ENCODE measurements at regions not wholly inside any gene's neighbourhood (a gene's known extent, or its start where the extent isn't known, plus 50 kb on each side); places are given as distances from the start of the nearest gene placed in this dataset.

DNA sequence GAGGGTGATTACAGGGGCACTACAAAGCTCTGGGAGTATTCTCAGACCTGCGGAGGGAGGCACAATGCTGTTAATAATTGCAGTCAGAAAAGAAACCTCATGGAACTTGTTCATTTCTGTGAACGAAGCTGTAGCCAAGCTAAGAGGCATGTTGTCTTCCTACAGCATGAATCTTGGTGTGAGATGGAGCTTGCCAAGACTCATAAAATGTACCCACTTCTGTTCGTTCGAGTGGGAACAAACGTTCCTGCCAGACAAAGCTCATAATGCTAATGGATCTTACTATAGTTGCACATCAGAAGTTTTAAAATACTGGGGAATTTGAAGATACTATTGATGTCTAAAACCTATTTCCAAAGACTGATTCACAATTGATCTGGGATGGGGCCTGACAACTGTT lies 489.1 kb downstream of the ZEB2 start:
- no peak for DNase-seq
- H2AK5ac ChIP-seq (ENCODE audit: insufficient read length, low read length) = no peak overlapping the region

More for the DNA sequence above, 489.1 kb downstream of the ZEB2 start:
- WGBS (ENCODE audit: extremely low coverage, insufficient read length, low lambda C conversion rate) = no CpG with 5 or more reads among the region's 5 CpGs
- no peak overlapping the region for H3K27ac ChIP-seq (ENCODE audit: insufficient read length, low read depth, low read length)
- H3K9ac ChIP-seq (ENCODE audit: extremely low read depth, insufficient read length, low read length) = no peak overlapping the region
- H3K4ac ChIP-seq (ENCODE audit: low read depth, low read length) = no peak overlapping the region
- peaks cover 8 to 9% of the 10 kb centered on the region in 2 experiments for H3K4me1 Mint-ChIP-seq
- no peak overlapping the region for H3K18ac ChIP-seq (ENCODE audit: insufficient read length, low read depth, low read length)
- TF ChIP-seq, protein P1, sequence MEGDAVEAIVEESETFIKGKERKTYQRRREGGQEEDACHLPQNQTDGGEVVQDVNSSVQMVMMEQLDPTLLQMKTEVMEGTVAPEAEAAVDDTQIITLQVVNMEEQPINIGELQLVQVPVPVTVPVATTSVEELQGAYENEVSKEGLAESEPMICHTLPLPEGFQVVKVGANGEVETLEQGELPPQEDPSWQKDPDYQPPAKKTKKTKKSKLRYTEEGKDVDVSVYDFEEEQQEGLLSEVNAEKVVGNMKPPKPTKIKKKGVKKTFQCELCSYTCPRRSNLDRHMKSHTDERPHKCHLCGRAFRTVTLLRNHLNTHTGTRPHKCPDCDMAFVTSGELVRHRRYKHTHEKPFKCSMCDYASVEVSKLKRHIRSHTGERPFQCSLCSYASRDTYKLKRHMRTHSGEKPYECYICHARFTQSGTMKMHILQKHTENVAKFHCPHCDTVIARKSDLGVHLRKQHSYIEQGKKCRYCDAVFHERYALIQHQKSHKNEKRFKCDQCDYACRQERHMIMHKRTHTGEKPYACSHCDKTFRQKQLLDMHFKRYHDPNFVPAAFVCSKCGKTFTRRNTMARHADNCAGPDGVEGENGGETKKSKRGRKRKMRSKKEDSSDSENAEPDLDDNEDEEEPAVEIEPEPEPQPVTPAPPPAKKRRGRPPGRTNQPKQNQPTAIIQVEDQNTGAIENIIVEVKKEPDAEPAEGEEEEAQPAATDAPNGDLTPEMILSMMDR (conservative IDR thresholded peaks at IDR 0.05) = no peak
- no peak overlapping the region for H3K56ac ChIP-seq (ENCODE audit: insufficient read length, low read depth, low read length)
- H3K27me3 ChIP-seq (ENCODE audit: insufficient read depth, low read length) = no peaks in the 10 kb centered on the region
- H2BK12ac ChIP-seq (ENCODE audit: insufficient read length, low read depth, low read length) = no peak overlapping the region
- H4K91ac ChIP-seq (ENCODE audit: insufficient read length, low read depth, low read length) = no peak overlapping the region
- H3K27me3 Mint-ChIP-seq (ENCODE audit: low read depth) = no peaks in the 10 kb centered on the region
- H3K14ac ChIP-seq (ENCODE audit: insufficient read depth, low read length) = no peak overlapping the region
- no peak overlapping the region for H4K8ac ChIP-seq (replicated peaks; ENCODE audit: insufficient read length, low read depth, low read length)
- H3K23me2 ChIP-seq (ENCODE audit: insufficient read length, low read depth, low read length, poor library complexity, severe bottlenecking) = no peaks in the 10 kb centered on the region
- no peaks in the 10 kb centered on the region for H3K9me3 Mint-ChIP-seq
- H2BK20ac ChIP-seq (ENCODE audit: low read depth, low read length, poor library complexity, severe bottlenecking) = no peak overlapping the region
- peaks cover 2% of the 10 kb centered on the region; the same call in 1 of the 2 replicates for H3K4me1 ChIP-seq (ENCODE audit: insufficient read depth, low read length)
- H2AFZ ChIP-seq (ENCODE audit: low read length) = no peak overlapping the region
- H3K4me3 Mint-ChIP-seq = no peak overlapping the region
- H4K20me1 ChIP-seq (ENCODE audit: control insufficient read depth, insufficient read depth, insufficient read length) = no peaks in the 10 kb centered on the region
- no peak overlapping the region for H3K23ac ChIP-seq (ENCODE audit: insufficient read length, low read depth, low read length)
- H2BK120ac ChIP-seq (ENCODE audit: low read depth, low read length, poor library complexity, severe bottlenecking) = no peak overlapping the region
- no peak overlapping the region for H3T11ph ChIP-seq (ENCODE audit: low read length)
- H3K79me2 ChIP-seq (ENCODE audit: insufficient read depth, low read length) = no peaks in the 10 kb centered on the region
- H2BK5ac ChIP-seq (ENCODE audit: insufficient read length, low read length) = no peak overlapping the region
- H2BK15ac ChIP-seq (ENCODE audit: low read depth, low read length) = no peak overlapping the region
- H3K4me2 ChIP-seq (ENCODE audit: insufficient read depth, insufficient read length, low read length) = no peak overlapping the region
- H3K79me1 ChIP-seq (ENCODE audit: insufficient read depth, low read depth, low read length, poor library complexity, severe bottlenecking) = no peaks in the 10 kb centered on the region
- H3K27ac Mint-ChIP-seq = no peak overlapping the region; a peak in 1 of 7 replicates
- H4K5ac ChIP-seq (ENCODE audit: insufficient read length, low read depth, low read length) = no peak overlapping the region
- H3K9me3 ChIP-seq (ENCODE audit: control insufficient read depth, low read depth, low read length) = no peaks in the 10 kb centered on the region
- H3K36me3 Mint-ChIP-seq (ENCODE audit: insufficient read depth in 1 of 3, low read depth in 3 of 3) = no peaks in the 10 kb centered on the region; a peak in 2 of 7 replicates

Data from H9 (cell line).